Heart left ventricle (tissue), 16 donors: ENCODE measurements at regions not wholly inside any gene's neighbourhood (a gene's known extent, or its start where the extent isn't known, plus 50 kb on each side); places are given as distances from the start of the nearest gene placed in this dataset.

Source experiments
- ATAC-seq, 4 donors: fragments of 200-7000 bp; cut with Tn5 transposase; one replicate each; pipeline ENCODE4 v1.9.1; 2020 to 2022; ENCODE audit warnings: moderate library complexity in 4 of 4, mild to moderate bottlenecking in 3 of 4, moderate number of reproducible peaks in 1 of 4
- DNase-seq, 5 donors: peaks; one replicate each; pipeline ENCODE4 v3.0.0-alpha.2; 2020
- H3K27ac ChIP-seq, 12 donors: fragments of 200-600 bp; sonication (generic) in 4 of 12; one replicate each; pipeline versions ENCODE4 v1.5.0 to v1.8.0; 2016 to 2022; ENCODE audit warnings: mild to moderate bottlenecking in 2 of 12
- H3K27me3 ChIP-seq, 9 donors: fragments of 200-600 bp; sonication (generic) in 2 of 9; one replicate each; pipeline versions ENCODE4 v1.5.1 to v1.8.0; 2016 to 2022; ENCODE audit warnings: mild to moderate bottlenecking in 3 of 9
- H3K36me3 ChIP-seq, 9 donors: fragments of 200-600 bp; sonication (generic) in 2 of 9; one replicate each; pipeline versions ENCODE4 v1.5.0 to v1.8.0; 2018 to 2022; ENCODE audit warnings: mild to moderate bottlenecking in 2 of 9
- H3K4me1 ChIP-seq, 12 donors: fragments of 200-600 bp; sonication (generic) in 4 of 12; one replicate each; pipeline versions ENCODE4 v1.5.0 to v1.8.0; 2016 to 2022; ENCODE audit warnings: mild to moderate bottlenecking in 3 of 12
- H3K4me3 ChIP-seq, 12 donors: fragments of 200-600 bp; sonication (generic) in 4 of 12; one replicate each; pipeline versions ENCODE4 v1.5.0 to v1.8.0; 2017 to 2022; ENCODE audit warnings: mild to moderate bottlenecking in 9 of 12, moderate library complexity in 4 of 12
- H3K9me3 ChIP-seq, 12 donors: fragments of 200-600 bp; sonication (generic) in 4 of 12; one replicate each; pipeline versions ENCODE4 v1.5.0 to v1.8.0; 2016 to 2022; ENCODE audit warnings: mild to moderate bottlenecking in 1 of 12
- POLR2A ChIP-seq, 2 donors: fragments of 450-650 bp; IDR thresholded peaks; one replicate each; pipeline ENCODE4 v1.6.1; 2017; ENCODE audit warnings: antibody characterized with exemption in 2 of 2, mild to moderate bottlenecking in 2 of 2, moderate library complexity in 2 of 2
- WGBS, 4 donors: extraction: QIAGEN DNeasy Blood & Tissue Kit in 2 of 4; methylation state at CpG; one replicate each; pipeline versions ENCODE4 v1.1.5 to v1.1.7; 2013 to 2018; 5-methylcytosine and 5-hydroxymethylcytosine counted together
- intact Hi-C, 10 donors: fragments of 100-400 bp; cut with DNase I; formaldehyde crosslinking; loops; one replicate each; pipeline versions ENCODE4 v1.11.1 to v1.14.2; 2022
- TF ChIP-seq, protein P1 (sequence below), 12 donors: fragments of 200-600 bp; sonication (generic) in 4 of 12; IDR thresholded peaks; one replicate each; pipeline versions ENCODE4 v1.5.0 to v1.8.0; 2018 to 2022; ENCODE audit warnings: antibody characterized with exemption in 12 of 12, mild to moderate bottlenecking in 5 of 12
- donor health status: ischemic (EF 13 %, LVEDD 7.1; RV severe dilation, severe dysfunction).
- donor health status: healthy with polysubstance abuse.
- donor health status: DM: no; HTN: yes; CAD: no.
- donor health status: DM: no; HTN: no; CAD: no.
- donor health status: ischemic (EF 25% LVEDD 6.9; RV normal size, moderate dysfunction).
- donor health status: ischemic (EF 25% LVEDD 5.7; RV mildly dilated, moderate dysfunction).
- donor health status: healthy.
- donor health status: DM: yes; HTN: yes; CAD: no.
- donor health status: ischemic (EF 35%, LVEDD 5.7; RV mildly dilated, moderate dysfunction).
- donor health status: nonischemic (EF 11% LVEDD 7.7; RV severe dilation, severe dysfunction).
- donor health status: DM: yes; HTN: yes; CAD: no.
- donor health status: PGD.
- donor health status: ischemic (EF 29% LVEDD 5.4; RV normal size, mild dysfunction).
- donor health status: nonischemic (EF 23%, LVEDD 6.1; RV moderate dilation, normal function).

DNA sequence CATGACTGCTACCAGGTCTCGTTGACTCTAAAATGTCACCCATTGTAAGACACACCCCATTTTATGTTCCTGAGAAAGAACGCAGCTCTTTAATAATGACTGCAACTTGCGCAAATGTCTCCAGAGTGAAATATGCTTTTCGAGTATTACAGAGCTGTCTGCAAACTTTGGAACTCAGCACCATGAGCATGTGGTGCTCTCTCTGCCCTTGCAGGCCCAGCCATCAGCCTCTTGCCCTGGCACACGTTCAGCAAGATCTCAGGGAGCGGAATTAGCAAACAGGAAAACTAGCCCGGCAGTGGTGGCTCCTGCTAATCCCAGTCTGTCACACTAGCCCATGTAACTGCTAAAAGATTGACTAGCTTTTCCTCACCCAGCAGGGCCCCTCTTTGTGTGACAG, 114.5 kb upstream of the SLC1A3 start:
- 46 to 55% (median 50%) methylated on average over 7 of the region's 7 CpGs for WGBS, 4 donors
- no peaks in the 10 kb centered on the region for H3K36me3 ChIP-seq
- no peaks in the 10 kb centered on the region for H3K4me1 ChIP-seq
- H3K4me3 ChIP-seq: no peak overlapping the region
- no peak for ATAC-seq
- no peak overlapping the region for H3K27ac ChIP-seq
- DNase-seq: peak in 1 of 5 donors; percentile 35
- peaks cover 0 to 7% (median 0%) of the 10 kb centered on the region in 9 donors for H3K27me3 ChIP-seq
- TF ChIP-seq, protein P1, sequence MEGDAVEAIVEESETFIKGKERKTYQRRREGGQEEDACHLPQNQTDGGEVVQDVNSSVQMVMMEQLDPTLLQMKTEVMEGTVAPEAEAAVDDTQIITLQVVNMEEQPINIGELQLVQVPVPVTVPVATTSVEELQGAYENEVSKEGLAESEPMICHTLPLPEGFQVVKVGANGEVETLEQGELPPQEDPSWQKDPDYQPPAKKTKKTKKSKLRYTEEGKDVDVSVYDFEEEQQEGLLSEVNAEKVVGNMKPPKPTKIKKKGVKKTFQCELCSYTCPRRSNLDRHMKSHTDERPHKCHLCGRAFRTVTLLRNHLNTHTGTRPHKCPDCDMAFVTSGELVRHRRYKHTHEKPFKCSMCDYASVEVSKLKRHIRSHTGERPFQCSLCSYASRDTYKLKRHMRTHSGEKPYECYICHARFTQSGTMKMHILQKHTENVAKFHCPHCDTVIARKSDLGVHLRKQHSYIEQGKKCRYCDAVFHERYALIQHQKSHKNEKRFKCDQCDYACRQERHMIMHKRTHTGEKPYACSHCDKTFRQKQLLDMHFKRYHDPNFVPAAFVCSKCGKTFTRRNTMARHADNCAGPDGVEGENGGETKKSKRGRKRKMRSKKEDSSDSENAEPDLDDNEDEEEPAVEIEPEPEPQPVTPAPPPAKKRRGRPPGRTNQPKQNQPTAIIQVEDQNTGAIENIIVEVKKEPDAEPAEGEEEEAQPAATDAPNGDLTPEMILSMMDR (IDR thresholded peaks at IDR 0.05): no peak
- TF ChIP-seq POLR2A (IDR thresholded peaks at IDR 0.05): no peak
- intact Hi-C loops: no loop called here
- H3K9me3 ChIP-seq: no peaks in the 10 kb centered on the region

GRCh38 chr5:36492984-36493654, 113.3 kb upstream of the SLC1A3 start:
- Histone ChIP-seq H3K36me3 (no peaks in the 10 kb centered on the region), H3K9me3 (no peaks in the 10 kb centered on the region), H3K27ac (no peak overlapping the region), H3K4me3 (no peak overlapping the region), H3K4me1 (no peaks in the 10 kb centered on the region), H3K27me3 (peaks cover 0 to 7% (median 0%) of the 10 kb centered on the region in 9 donors)
- intact Hi-C loops: no loop called here
- DNase-seq (no peak), ATAC-seq (no peak)
- WGBS, 4 donors: 69 to 81% (median 75%) methylated on average over 2 of the region's 2 CpGs
- TF ChIP-seq POLR2A (IDR thresholded peaks at IDR 0.05): no peak

DNA sequence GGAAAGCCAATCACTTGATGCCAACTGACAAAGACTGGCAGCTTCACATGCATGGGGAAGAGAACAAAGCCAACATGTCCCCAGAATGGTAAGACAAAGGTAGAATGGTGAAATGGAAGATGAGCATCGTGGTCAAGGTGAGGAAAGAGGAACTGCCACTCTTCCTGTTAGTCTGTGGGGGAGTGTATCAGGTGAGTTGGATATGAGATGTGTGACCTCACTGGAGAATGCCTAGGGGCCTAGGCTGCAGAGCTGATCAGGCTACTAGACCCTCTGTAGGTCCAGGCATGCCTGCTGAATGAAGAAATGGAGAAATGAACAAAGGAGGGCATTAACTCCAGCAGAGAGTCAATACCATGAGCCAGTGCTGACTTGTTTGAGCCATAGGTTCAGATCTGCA, 112.4 kb upstream of the SLC1A3 start:
- ATAC-seq (no peak), DNase-seq (no peak)
- Histone ChIP-seq H3K9me3 (no peaks in the 10 kb centered on the region), H3K27me3 (peaks cover 0 to 7% (median 0%) of the 10 kb centered on the region in 9 donors), H3K4me3 (no peak overlapping the region), H3K27ac (peak overlapping the region in 1 of 12 donors; percentile 65), H3K36me3 (no peaks in the 10 kb centered on the region), H3K4me1 (no peaks in the 10 kb centered on the region)
- 70 to 93% (median 84%) methylated on average over 1 of the region's 1 CpG for WGBS, 4 donors
- intact Hi-C loops: no loop called here
- TF ChIP-seq POLR2A (IDR thresholded peaks at IDR 0.05): no peak
- TF ChIP-seq, protein P1 (IDR thresholded peaks at IDR 0.05): no peak

DNA sequence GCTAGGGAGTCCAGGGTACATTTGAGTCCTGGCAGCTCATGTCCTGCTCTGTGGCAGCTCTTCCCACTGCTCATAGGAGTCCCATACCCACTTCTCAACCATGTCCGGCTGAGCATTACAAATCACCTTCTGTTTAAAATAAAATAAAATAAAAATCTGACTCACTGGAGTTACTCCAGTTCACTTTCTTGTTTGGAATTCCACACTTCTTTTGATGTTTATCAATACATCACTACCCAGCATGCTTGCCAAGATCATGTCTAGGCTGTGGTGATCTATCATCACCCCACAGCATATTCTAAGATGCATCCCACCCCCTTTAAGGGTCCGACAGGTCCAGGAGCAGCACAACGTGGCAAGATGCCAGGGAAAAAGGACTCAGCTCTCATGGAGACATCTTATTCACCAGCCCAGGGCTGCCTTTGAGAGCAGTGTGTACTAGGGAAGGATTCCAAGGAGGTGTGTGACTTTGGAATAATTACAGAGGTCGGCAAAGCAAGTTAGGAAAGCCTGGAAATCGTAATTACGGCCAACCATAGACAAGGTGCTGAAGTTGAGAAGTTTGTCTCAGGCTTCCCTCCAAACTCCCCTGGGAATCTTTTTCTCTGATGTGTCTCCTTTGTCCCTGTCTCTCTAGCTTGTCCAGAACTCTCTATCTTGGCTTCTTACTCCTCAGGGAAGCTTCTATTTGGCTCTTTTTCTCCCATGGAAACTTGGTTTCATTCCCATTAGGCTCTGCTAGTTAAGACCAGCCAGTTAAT, 111.4 kb upstream of the SLC1A3 start:
- TF ChIP-seq POLR2A (IDR thresholded peaks at IDR 0.05): no peak
- TF ChIP-seq, protein P1 (IDR thresholded peaks at IDR 0.05): no peak
- no peaks in the 10 kb centered on the region for H3K4me1 ChIP-seq
- H3K27me3 ChIP-seq: peaks cover 0 to 7% (median 0%) of the 10 kb centered on the region in 9 donors
- intact Hi-C loops: no loop called here
- H3K36me3 ChIP-seq: no peaks in the 10 kb centered on the region
- ATAC-seq (no peak), DNase-seq (peak in 1 of 5 donors; percentile 13)
- peak overlapping the region in 1 of 12 donors; percentile 65 for H3K27ac ChIP-seq
- no peak overlapping the region for H3K4me3 ChIP-seq
- H3K9me3 ChIP-seq: no peaks in the 10 kb centered on the region
- 56 to 65% (median 58%) methylated on average over 6 of the region's 6 CpGs for WGBS, 4 donors
